ENCODE measurements at regions not wholly inside any gene's neighbourhood (a gene's known extent, or its start where the extent isn't known, plus 50 kb on each side); places are given as distances from the start of the nearest gene placed in this dataset.

- H3K4me3 ChIP-seq: no peak overlapping the region
- intact Hi-C loops (cut with DNase I, micrococcal nuclease): no loop called here
- no peaks in the 10 kb centered on the region for H3K36me3 ChIP-seq (ENCODE audit: low read depth)
- no peak for TF ChIP-seq CTCF (IDR thresholded peaks at IDR 0.05)
- DNase-seq (no peak), ATAC-seq (no peak)
- H3K9me3 ChIP-seq: peaks cover 6% of the 10 kb centered on the region
- H3K4me1 ChIP-seq (ENCODE audit: low read depth): no peaks in the 10 kb centered on the region
Observed at GRCh38 chr7:136664537-136664936, 203.9 kb upstream of the CHRM2 start.

- ATAC-seq: no peak
- TF ChIP-seq CTCF (IDR thresholded peaks at IDR 0.05): no peak
- H3K9me3 ChIP-seq: peaks cover 11% of the 10 kb centered on the region
- DNase-seq: no peak
- no peaks in the 10 kb centered on the region for H3K4me1 ChIP-seq (ENCODE audit: low read depth)
- intact Hi-C loops (cut with DNase I, micrococcal nuclease): no loop called here
- H3K4me3 ChIP-seq: no peak overlapping the region
- no peaks in the 10 kb centered on the region for H3K36me3 ChIP-seq (ENCODE audit: low read depth)
Observed at GRCh38 chr7:136657482-136657921, 210.9 kb upstream of the CHRM2 start.

GRCh38 chr7:136656516-136656915, 211.9 kb upstream of the CHRM2 start:
- intact Hi-C loops (cut with DNase I, micrococcal nuclease): no loop called here
- no peaks in the 10 kb centered on the region for H3K36me3 ChIP-seq (ENCODE audit: low read depth)
- ATAC-seq (no peak), DNase-seq (no peak)
- no peak for TF ChIP-seq CTCF (IDR thresholded peaks at IDR 0.05)
- no peak overlapping the region for H3K4me3 ChIP-seq
- H3K4me1 ChIP-seq (ENCODE audit: low read depth): no peaks in the 10 kb centered on the region
- peaks cover 11% of the 10 kb centered on the region for H3K9me3 ChIP-seq

GRCh38 chr7:136655414-136655813, 213.0 kb upstream of the CHRM2 start:
- TF ChIP-seq CTCF (IDR thresholded peaks at IDR 0.05): no peak
- Histone ChIP-seq H3K4me1 (ENCODE audit: low read depth) (no peaks in the 10 kb centered on the region), H3K4me3 (no peak overlapping the region), H3K9me3 (peaks cover 11% of the 10 kb centered on the region), H3K36me3 (ENCODE audit: low read depth) (no peaks in the 10 kb centered on the region)
- intact Hi-C loops (cut with DNase I, micrococcal nuclease): no loop called here
- ATAC-seq (no peak), DNase-seq (no peak)

- ATAC-seq (no peak), DNase-seq (no peak)
- H3K4me3 ChIP-seq: no peak overlapping the region
- peaks cover 7% of the 10 kb centered on the region for H3K9me3 ChIP-seq
- H3K36me3 ChIP-seq (ENCODE audit: low read depth): no peaks in the 10 kb centered on the region
- intact Hi-C loops (cut with DNase I, micrococcal nuclease): no loop called here
- no peaks in the 10 kb centered on the region for H3K4me1 ChIP-seq (ENCODE audit: low read depth)
- TF ChIP-seq CTCF (IDR thresholded peaks at IDR 0.05): no peak
Observed at GRCh38 chr7:136654406-136654805, 214.0 kb upstream of the CHRM2 start.

All from mucosa of descending colon (tissue), 3 donors.